Upper lobe of left lung (tissue), 4 donors: ENCODE measurements at regions not wholly inside any gene's neighbourhood (a gene's known extent, or its start where the extent isn't known, plus 50 kb on each side); places are given as distances from the start of the nearest gene placed in this dataset.

Source experiments
- POLR2A ChIP-seq, 4 donors: fragments of 450-650 bp; IDR thresholded peaks; one replicate each; pipeline ENCODE4 v1.5.1; 2016 to 2017; ENCODE audit warnings: antibody characterized with exemption in 4 of 4, mild to moderate bottlenecking in 2 of 4
- POLR2AphosphoS5 ChIP-seq, 2 donors: sonication (generic); formaldehyde crosslinking; IDR thresholded peaks; one replicate each; pipeline ENCODE4 v1.5.1; 2017; ENCODE audit warnings: antibody characterized with exemption in 2 of 2
- TF ChIP-seq, protein P1 (sequence below), 6 experiments: fragments of 450-650 bp in 4 of 6; fragments of 200-600 bp in 2 of 6; sonication (generic) in 2 of 6; IDR thresholded peaks; one replicate each; pipeline ENCODE4 v1.5.1; 2016 to 2019; ENCODE audit warnings: antibody characterized with exemption in 6 of 6

DNA sequence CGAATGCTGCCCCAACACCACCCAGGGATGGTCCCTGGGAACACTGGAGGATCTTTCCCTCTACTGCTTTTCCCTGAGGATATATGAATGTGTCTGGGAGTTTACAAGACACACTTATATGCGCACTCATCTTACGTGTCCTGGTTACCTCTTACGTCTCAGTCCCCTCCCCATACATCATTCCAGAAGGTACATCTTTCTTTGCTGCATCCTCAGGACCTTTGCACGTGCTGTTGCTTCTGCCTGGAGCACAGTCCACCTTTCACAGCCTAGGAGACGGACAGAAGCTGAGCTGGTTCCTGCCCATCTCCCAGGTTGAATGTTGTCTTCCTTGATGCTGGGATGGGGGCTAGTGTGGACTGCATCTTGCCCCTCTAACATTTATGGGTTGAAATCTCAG is 153.0 kb upstream of the FOXF1 start:
- TF ChIP-seq POLR2A (IDR thresholded peaks at IDR 0.05) (no peak), POLR2AphosphoS5 (IDR thresholded peaks at IDR 0.05) (no peak)
- TF ChIP-seq, protein P1, sequence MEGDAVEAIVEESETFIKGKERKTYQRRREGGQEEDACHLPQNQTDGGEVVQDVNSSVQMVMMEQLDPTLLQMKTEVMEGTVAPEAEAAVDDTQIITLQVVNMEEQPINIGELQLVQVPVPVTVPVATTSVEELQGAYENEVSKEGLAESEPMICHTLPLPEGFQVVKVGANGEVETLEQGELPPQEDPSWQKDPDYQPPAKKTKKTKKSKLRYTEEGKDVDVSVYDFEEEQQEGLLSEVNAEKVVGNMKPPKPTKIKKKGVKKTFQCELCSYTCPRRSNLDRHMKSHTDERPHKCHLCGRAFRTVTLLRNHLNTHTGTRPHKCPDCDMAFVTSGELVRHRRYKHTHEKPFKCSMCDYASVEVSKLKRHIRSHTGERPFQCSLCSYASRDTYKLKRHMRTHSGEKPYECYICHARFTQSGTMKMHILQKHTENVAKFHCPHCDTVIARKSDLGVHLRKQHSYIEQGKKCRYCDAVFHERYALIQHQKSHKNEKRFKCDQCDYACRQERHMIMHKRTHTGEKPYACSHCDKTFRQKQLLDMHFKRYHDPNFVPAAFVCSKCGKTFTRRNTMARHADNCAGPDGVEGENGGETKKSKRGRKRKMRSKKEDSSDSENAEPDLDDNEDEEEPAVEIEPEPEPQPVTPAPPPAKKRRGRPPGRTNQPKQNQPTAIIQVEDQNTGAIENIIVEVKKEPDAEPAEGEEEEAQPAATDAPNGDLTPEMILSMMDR (IDR thresholded peaks at IDR 0.05), result no peak
